ENCODE measurements at regions not wholly inside any gene's neighbourhood (a gene's known extent, or its start where the extent isn't known, plus 50 kb on each side); places are given as distances from the start of the nearest gene placed in this dataset.

DNA sequence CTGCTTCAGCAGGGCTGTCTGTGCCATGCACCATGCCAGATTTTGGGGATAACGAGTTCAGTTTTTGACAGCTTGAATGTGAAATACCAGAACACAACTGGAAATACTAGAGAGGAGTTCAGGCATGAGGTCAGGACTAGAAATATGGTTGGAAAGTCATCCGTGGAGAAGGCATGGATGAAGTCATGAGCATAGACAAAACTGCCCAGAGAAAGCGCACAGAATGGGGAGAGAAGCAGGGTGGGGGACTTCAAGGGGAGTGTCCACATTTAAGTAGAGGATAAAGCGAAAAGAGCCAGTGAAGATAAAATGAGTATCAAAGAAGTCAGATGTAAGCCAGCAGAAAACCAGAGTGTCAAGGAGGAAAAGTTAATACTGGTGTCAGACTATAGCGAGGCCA lies 653.4 kb upstream of the ARID1B start:
- H3K27me3 Mint-ChIP-seq (ENCODE audit: unreplicated experiment) = no peaks in the 10 kb centered on the region
- H3K36me3 Mint-ChIP-seq (ENCODE audit: unreplicated experiment) = no peaks in the 10 kb centered on the region
- no peaks in the 10 kb centered on the region for H3K4me1 Mint-ChIP-seq (ENCODE audit: low read depth, unreplicated experiment)
- H3K4me3 Mint-ChIP-seq (ENCODE audit: unreplicated experiment) = no peak overlapping the region
- DNase-seq = no peak
- TF ChIP-seq, protein P1, sequence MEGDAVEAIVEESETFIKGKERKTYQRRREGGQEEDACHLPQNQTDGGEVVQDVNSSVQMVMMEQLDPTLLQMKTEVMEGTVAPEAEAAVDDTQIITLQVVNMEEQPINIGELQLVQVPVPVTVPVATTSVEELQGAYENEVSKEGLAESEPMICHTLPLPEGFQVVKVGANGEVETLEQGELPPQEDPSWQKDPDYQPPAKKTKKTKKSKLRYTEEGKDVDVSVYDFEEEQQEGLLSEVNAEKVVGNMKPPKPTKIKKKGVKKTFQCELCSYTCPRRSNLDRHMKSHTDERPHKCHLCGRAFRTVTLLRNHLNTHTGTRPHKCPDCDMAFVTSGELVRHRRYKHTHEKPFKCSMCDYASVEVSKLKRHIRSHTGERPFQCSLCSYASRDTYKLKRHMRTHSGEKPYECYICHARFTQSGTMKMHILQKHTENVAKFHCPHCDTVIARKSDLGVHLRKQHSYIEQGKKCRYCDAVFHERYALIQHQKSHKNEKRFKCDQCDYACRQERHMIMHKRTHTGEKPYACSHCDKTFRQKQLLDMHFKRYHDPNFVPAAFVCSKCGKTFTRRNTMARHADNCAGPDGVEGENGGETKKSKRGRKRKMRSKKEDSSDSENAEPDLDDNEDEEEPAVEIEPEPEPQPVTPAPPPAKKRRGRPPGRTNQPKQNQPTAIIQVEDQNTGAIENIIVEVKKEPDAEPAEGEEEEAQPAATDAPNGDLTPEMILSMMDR (IDR thresholded peaks at IDR 0.05; ENCODE audit: partially characterized antibody, unreplicated experiment) = no peak
- no peaks in the 10 kb centered on the region for H3K9me3 Mint-ChIP-seq (ENCODE audit: unreplicated experiment)
- no peak overlapping the region for H3K27ac Mint-ChIP-seq (ENCODE audit: unreplicated experiment)

DNA sequence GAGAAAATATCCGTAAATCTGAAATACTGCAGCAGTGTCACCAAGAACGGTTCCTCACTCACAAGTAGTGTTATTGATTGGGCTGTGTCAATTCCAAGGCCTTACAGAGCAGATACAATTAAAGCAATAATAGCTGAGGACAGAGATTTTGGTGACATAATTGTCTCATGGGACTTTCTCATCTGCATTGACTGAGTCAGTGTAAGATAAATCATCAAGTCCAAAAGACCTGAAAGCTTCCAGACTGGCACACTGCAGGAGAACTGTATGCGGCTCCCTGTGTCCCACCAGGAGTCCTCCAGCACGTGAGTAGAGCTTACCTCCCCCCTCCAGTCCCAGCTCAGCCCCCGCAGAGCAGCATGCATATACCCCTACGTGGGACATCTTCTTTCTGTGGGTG lies 655.2 kb upstream of the ARID1B start:
- DNase-seq = no peak
- H3K27ac Mint-ChIP-seq (ENCODE audit: unreplicated experiment) = no peak overlapping the region
- H3K27me3 Mint-ChIP-seq (ENCODE audit: unreplicated experiment) = no peaks in the 10 kb centered on the region

DNA sequence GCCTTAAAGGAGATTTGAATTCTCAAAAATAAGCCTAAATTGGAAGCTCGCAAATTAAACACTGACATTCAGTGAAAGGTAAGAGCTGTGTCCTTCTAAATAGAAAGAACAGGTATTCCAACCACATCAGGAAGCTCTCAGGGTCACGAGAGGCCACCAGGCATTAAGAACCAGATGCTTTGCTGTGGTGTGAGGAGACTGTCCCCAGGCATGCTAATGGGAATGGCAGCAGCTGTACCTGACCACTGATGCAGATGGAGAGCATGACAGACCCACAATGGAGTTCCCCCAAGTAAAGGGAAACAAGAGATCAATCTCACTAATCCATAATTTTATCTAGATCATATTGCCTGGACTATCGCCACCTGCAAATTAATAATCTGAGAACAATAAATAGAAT lies 658.9 kb upstream of the NOX3 start:
- H3K4me1 Mint-ChIP-seq (ENCODE audit: low read depth, unreplicated experiment) = peaks cover 43% of the 10 kb centered on the region
- H3K9me3 Mint-ChIP-seq (ENCODE audit: unreplicated experiment) = peaks cover 14% of the 10 kb centered on the region
- peak; percentile 30 for DNase-seq
- H3K27ac Mint-ChIP-seq (ENCODE audit: unreplicated experiment) = peak overlapping the region; percentile 85
- TF ChIP-seq, protein P1 (IDR thresholded peaks at IDR 0.05; ENCODE audit: partially characterized antibody, unreplicated experiment) = no peak
- no peak overlapping the region for H3K4me3 Mint-ChIP-seq (ENCODE audit: unreplicated experiment)
- H3K27me3 Mint-ChIP-seq (ENCODE audit: unreplicated experiment) = peaks cover 6% of the 10 kb centered on the region
- H3K36me3 Mint-ChIP-seq (ENCODE audit: unreplicated experiment) = no peaks in the 10 kb centered on the region

More for the DNA sequence above, 655.2 kb upstream of the ARID1B start:
- Mint-ChIP-seq H3K4me3 (ENCODE audit: unreplicated experiment) (no peak overlapping the region), H3K4me1 (ENCODE audit: low read depth, unreplicated experiment) (no peaks in the 10 kb centered on the region), H3K9me3 (ENCODE audit: unreplicated experiment) (no peaks in the 10 kb centered on the region), H3K36me3 (ENCODE audit: unreplicated experiment) (no peaks in the 10 kb centered on the region)
- TF ChIP-seq, protein P1 (IDR thresholded peaks at IDR 0.05; ENCODE audit: partially characterized antibody, unreplicated experiment) = no peak

DNA sequence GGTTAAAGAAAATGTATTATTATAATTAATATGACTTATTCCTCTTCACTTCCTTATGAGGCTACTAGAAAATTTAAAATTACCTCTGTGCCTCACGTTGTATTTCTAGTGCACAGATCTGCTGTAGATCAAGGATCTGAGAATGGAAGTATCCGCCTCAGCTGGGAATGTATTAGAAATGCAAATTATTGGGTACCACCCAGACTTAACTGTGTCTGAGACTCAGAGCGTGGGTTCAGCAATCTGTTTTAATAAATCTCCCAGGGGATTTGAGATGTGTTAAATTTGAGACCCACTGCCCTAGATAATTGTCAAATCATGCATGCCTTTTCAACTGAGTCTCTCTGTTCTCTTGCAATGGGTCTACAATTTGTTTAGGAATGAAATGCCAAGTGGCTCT lies 658.0 kb upstream of the NOX3 start:
- no peak for DNase-seq
- H3K27ac Mint-ChIP-seq (ENCODE audit: unreplicated experiment) = peak overlapping the region; percentile 65
- no peaks in the 10 kb centered on the region for H3K36me3 Mint-ChIP-seq (ENCODE audit: unreplicated experiment)
- TF ChIP-seq, protein P1 (IDR thresholded peaks at IDR 0.05; ENCODE audit: partially characterized antibody, unreplicated experiment) = no peak
- H3K27me3 Mint-ChIP-seq (ENCODE audit: unreplicated experiment) = peaks cover 6% of the 10 kb centered on the region
- H3K4me3 Mint-ChIP-seq (ENCODE audit: unreplicated experiment) = peak overlapping the region; percentile 43
- H3K9me3 Mint-ChIP-seq (ENCODE audit: unreplicated experiment) = peaks cover 14% of the 10 kb centered on the region
- peaks cover 43% of the 10 kb centered on the region for H3K4me1 Mint-ChIP-seq (ENCODE audit: low read depth, unreplicated experiment)

DNA sequence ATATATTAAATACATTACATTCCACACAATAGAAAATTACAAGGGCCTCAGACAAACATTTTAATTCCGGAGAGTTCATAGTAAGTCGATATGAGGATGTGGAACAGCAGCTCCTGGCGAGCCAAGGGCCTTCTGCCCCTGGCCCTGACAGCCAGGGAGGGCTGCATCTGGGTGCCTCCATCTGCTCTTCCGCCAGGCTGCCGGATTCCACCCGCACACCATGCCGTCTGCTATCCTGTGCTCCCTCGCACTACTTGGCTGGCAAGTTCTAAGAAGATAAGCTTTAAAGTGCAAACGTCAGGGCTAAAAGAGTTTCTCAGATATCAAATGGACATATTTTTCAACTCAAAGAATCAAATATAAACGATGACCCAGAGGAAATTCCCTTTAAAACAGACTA lies 656.3 kb upstream of the NOX3 start:
- Mint-ChIP-seq H3K9me3 (ENCODE audit: unreplicated experiment) (peaks cover 14% of the 10 kb centered on the region), H3K4me3 (ENCODE audit: unreplicated experiment) (peak overlapping the region; percentile 36)
- TF ChIP-seq, protein P1 (IDR thresholded peaks at IDR 0.05; ENCODE audit: partially characterized antibody, unreplicated experiment) = no peak

More for the DNA sequence above, 656.3 kb upstream of the NOX3 start:
- H3K27me3 Mint-ChIP-seq (ENCODE audit: unreplicated experiment) = peaks cover 6% of the 10 kb centered on the region
- peak overlapping the region; percentile 56 for H3K27ac Mint-ChIP-seq (ENCODE audit: unreplicated experiment)
- H3K4me1 Mint-ChIP-seq (ENCODE audit: low read depth, unreplicated experiment) = peaks cover 53% of the 10 kb centered on the region
- H3K36me3 Mint-ChIP-seq (ENCODE audit: unreplicated experiment) = no peaks in the 10 kb centered on the region
- DNase-seq = peak; percentile 59
